ENCODE measurements at regions not wholly inside any gene's neighbourhood (a gene's known extent, or its start where the extent isn't known, plus 50 kb on each side); places are given as distances from the start of the nearest gene placed in this dataset.

DNA sequence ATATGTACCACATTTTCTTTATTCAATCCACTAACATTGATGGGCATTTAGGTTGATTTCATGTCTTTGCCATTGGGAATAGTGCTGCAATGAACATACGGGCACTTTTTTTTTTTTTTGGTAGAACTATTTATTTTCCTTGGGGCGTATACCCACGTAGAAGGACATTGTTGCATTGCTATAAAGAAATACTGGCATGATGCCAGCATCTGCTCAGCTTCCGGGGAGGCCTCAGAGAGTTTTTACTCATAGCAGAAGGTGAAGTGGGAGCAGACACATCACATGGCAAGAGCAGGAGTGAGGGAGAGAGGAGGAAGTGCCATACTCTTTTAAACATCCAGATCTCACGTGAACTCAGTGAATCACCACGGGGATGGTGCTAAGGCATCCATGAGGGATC is 197.0 kb downstream of the SQOR start:
- H3K9me3 Mint-ChIP-seq, result no peaks in the 10 kb centered on the region
- H3K27ac Mint-ChIP-seq, result no peak overlapping the region
- DNase-seq, result no peak
- H3K27me3 Mint-ChIP-seq (ENCODE audit: low read depth, poor library complexity), result no peaks in the 10 kb centered on the region
- H3K36me3 Mint-ChIP-seq (ENCODE audit: low read depth), result no peaks in the 10 kb centered on the region
- TF ChIP-seq, protein P1, sequence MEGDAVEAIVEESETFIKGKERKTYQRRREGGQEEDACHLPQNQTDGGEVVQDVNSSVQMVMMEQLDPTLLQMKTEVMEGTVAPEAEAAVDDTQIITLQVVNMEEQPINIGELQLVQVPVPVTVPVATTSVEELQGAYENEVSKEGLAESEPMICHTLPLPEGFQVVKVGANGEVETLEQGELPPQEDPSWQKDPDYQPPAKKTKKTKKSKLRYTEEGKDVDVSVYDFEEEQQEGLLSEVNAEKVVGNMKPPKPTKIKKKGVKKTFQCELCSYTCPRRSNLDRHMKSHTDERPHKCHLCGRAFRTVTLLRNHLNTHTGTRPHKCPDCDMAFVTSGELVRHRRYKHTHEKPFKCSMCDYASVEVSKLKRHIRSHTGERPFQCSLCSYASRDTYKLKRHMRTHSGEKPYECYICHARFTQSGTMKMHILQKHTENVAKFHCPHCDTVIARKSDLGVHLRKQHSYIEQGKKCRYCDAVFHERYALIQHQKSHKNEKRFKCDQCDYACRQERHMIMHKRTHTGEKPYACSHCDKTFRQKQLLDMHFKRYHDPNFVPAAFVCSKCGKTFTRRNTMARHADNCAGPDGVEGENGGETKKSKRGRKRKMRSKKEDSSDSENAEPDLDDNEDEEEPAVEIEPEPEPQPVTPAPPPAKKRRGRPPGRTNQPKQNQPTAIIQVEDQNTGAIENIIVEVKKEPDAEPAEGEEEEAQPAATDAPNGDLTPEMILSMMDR (IDR thresholded peaks at IDR 0.05), result no peak
- H3K4me3 Mint-ChIP-seq, result no peak overlapping the region
- H3K4me1 Mint-ChIP-seq, result peaks cover 9% of the 10 kb centered on the region

DNA sequence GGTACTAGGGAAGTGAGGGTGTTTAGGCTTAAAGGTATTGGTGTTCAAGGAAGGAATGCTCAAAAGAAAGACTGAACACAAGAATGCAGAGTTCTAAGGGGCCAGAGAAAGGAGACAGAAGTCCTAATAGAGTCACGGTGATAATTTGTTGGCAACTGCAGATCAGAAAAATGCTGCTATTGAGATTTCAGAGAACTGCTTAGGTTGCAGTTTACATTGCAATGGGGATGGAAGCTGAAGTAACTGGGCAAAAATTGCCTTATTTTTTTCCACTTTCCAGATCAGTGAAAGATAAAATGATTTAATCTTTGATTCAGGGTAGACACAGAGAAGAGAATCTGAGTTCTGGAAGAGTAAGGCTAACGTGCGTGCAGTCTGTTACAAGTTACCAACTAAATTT is 199.8 kb downstream of the SQOR start:
- TF ChIP-seq, protein P1 (IDR thresholded peaks at IDR 0.05), result no peak
- H3K9me3 Mint-ChIP-seq, result no peaks in the 10 kb centered on the region
- H3K36me3 Mint-ChIP-seq (ENCODE audit: low read depth), result no peaks in the 10 kb centered on the region
- no peak overlapping the region for H3K4me3 Mint-ChIP-seq
- no peaks in the 10 kb centered on the region for H3K27me3 Mint-ChIP-seq (ENCODE audit: low read depth, poor library complexity)
- H3K4me1 Mint-ChIP-seq, result peaks cover 9% of the 10 kb centered on the region
- no peak for DNase-seq
- no peak overlapping the region for H3K27ac Mint-ChIP-seq

DNA sequence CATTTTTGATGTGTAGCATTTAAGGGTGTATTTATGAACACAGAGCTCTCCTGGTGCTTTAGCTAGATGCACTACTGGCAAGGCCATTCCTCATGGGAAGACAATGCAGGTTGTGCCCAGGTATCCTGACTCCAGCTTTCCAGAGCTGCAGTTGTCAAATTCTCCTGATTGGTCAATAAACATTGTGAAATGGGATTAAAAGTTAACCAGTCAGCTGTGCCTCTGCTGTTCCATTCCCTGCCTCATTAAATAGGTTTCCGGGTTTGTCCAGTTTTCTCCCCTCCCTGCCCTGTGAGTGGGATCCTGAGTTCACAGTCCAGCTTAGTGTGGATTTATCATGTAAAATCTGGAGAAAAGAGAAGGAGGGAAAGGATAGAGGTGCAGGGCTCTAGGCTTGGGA is 207.3 kb downstream of the SQOR start:
- Mint-ChIP-seq H3K27ac (peak overlapping the region; percentile 47), H3K36me3 (ENCODE audit: low read depth) (no peaks in the 10 kb centered on the region), H3K4me1 (peaks cover 7% of the 10 kb centered on the region), H3K9me3 (no peaks in the 10 kb centered on the region), H3K4me3 (no peak overlapping the region), H3K27me3 (ENCODE audit: low read depth, poor library complexity) (no peaks in the 10 kb centered on the region)
- TF ChIP-seq, protein P1 (IDR thresholded peaks at IDR 0.05), result no peak
- no peak for DNase-seq

DNA sequence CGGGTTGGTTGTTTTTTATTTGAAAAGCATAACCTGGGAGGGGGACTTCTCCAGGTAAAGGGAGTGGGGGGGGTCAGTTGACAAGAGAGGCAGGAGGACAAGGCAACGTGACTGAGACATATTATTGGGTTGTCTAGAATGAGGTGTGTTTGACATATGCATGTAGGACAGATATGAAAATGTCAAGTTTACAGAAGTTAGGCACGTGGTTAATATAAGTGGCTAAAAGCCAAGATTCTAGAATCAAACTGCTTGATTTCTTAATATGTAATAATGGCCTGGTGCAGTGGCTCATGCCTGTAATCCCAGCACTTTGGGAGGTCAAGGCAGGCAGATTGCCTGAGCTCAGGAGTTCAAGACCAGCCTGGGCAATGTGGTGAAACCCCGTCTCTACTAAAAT is 212.8 kb downstream of the SQOR start:
- Mint-ChIP-seq H3K27me3 (ENCODE audit: low read depth, poor library complexity) (no peaks in the 10 kb centered on the region), H3K36me3 (ENCODE audit: low read depth) (peaks cover 14% of the 10 kb centered on the region), H3K27ac (no peak overlapping the region), H3K9me3 (peaks cover 20% of the 10 kb centered on the region), H3K4me1 (no peaks in the 10 kb centered on the region), H3K4me3 (no peak overlapping the region)
- TF ChIP-seq, protein P1 (IDR thresholded peaks at IDR 0.05), result no peak
- no peak for DNase-seq

DNA sequence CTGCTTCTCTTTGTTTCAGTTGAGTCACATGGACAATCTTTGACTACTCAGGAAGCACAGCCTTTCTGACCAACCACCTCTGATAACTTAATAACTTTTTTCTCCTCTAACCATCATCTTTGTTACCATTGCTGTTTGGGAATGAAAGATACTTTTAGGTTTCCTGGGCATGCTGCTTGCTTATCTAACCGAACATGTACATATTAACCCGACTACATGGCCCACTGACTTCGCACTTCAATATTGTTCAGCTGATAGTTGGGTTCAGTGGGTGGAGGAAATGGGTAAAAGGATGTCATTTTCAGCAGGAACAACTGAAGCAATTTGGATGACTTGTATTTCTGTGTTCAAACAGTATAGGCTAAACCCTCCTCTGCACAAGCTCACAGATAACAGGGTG is 214.3 kb downstream of the SQOR start:
- peaks cover 24% of the 10 kb centered on the region for H3K9me3 Mint-ChIP-seq
- TF ChIP-seq, protein P1 (IDR thresholded peaks at IDR 0.05), result no peak
- H3K27ac Mint-ChIP-seq, result no peak overlapping the region
- no peaks in the 10 kb centered on the region for H3K27me3 Mint-ChIP-seq (ENCODE audit: low read depth, poor library complexity)
- H3K36me3 Mint-ChIP-seq (ENCODE audit: low read depth), result peaks cover 14% of the 10 kb centered on the region
- H3K4me3 Mint-ChIP-seq, result no peak overlapping the region
- no peak for DNase-seq
- H3K4me1 Mint-ChIP-seq, result no peaks in the 10 kb centered on the region

DNA sequence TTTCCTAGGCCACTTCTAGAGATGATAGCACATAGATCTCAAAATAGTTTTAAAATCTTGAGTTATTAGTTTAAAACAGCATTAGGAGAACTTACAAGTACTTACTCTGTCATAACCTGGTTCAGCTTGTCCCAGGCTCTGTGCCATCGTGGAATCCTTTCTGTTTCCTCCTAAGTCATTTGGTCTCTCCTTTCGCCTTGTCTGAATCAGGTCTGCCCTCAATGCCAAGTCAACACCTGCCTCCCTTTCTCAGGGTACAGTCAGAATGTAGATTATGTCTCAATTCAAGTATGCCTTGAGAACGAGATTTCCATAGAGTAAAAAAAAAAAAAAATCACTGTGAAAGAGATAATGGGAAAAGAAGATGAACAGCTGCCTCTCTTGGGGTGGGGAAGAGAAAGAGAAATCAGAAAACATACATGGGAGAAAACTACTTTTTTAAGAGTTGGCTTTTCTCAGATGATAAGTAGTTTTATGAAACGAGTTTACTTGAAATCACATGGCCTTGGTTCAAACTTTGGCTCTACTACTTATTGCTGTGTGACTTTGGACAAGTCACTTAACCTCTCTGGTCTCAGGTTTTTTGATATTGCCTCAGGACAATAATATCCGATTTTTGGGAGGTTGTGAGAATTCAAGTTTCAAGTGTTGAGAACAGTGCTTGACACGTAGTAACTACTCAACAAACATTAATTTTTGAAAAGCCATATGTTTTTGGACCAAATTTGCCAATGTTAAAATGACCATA is 219.8 kb downstream of the SQOR start:
- H3K27ac Mint-ChIP-seq, result no peak overlapping the region
- no peaks in the 10 kb centered on the region for H3K27me3 Mint-ChIP-seq (ENCODE audit: low read depth, poor library complexity)
- no peak for DNase-seq
- no peaks in the 10 kb centered on the region for H3K4me1 Mint-ChIP-seq
- TF ChIP-seq, protein P1 (IDR thresholded peaks at IDR 0.05), result no peak
- peaks cover 9% of the 10 kb centered on the region for H3K36me3 Mint-ChIP-seq (ENCODE audit: low read depth)
- no peak overlapping the region for H3K4me3 Mint-ChIP-seq
- H3K9me3 Mint-ChIP-seq, result peaks cover 20% of the 10 kb centered on the region

Measured in nephron progenitor cell (in vitro differentiated cells).